H1 (cell line): ENCODE measurements at regions not wholly inside any gene's neighbourhood (a gene's known extent, or its start where the extent isn't known, plus 50 kb on each side); places are given as distances from the start of the nearest gene placed in this dataset.

ENCODE experiments used
- JUND ChIP-seq: IDR thresholded peaks from 2 replicates; pipeline ENCODE4 v1.6.1; 2011; ENCODE audit warnings: mild to moderate bottlenecking, improper control_type of control experiment, low read length
- KDM5A ChIP-seq: fragments of 200-600 bp; IDR thresholded peaks from 2 replicates; pipeline ENCODE4 v1.7.1; 2012; ENCODE audit warnings: mild to moderate bottlenecking, low read length, inconsistent platforms, mixed read lengths

DNA sequence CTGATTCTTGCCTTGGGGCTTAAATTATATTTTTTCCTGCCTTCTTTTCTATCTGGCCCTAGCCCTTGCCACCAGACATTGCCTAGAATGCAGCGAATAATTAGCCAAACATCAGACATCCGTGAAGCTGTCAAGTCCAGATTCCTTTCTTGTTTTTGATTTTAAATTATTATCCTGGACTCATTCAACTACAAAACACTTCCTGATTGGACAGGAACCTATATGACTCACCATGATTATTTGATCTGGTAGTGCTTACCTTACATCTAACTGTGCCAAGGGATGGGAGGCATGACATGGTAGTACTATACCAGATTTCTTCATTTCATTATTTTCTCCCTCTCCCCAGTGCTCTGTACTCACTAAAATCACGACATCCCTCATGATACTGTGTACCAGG, 829.6 kb downstream of the TLR4 start (continued):
- no peak for TF ChIP-seq KDM5A
- no peak for TF ChIP-seq JUND
